T-helper 1 cell (primary cell): ENCODE measurements at regions not wholly inside any gene's neighbourhood (a gene's known extent, or its start where the extent isn't known, plus 50 kb on each side); places are given as distances from the start of the nearest gene placed in this dataset.

Source experiments
- DNase-seq, 5 donors: peaks; one replicate each; pipeline ENCODE4 v3.0.0-alpha.2; 2012 to 2020

GRCh38 chr1:60235275-60235674 lies 161.7 kb upstream of the C1orf87 start:
- no peak for DNase-seq

GRCh38 chr1:60234776-60235175 lies 161.2 kb upstream of the C1orf87 start:
- DNase-seq, result no peak

- no peak for DNase-seq
These were observed 156.3 kb upstream of the C1orf87 start for GRCh38 chr1:60229821-60230220.

- no peak for DNase-seq
These were observed 154.5 kb upstream of the C1orf87 start for GRCh38 chr1:60228041-60228491.

- no peak for DNase-seq
These were observed 154.0 kb upstream of the C1orf87 start for GRCh38 chr1:60227601-60228000.

GRCh38 chr1:60225486-60225885 lies 151.9 kb upstream of the C1orf87 start:
- no peak for DNase-seq

GRCh38 chr1:60224523-60224922 lies 151.0 kb upstream of the C1orf87 start:
- DNase-seq, result no peak

- no peak for DNase-seq
These were observed 149.6 kb upstream of the C1orf87 start for GRCh38 chr1:60223158-60223557.

GRCh38 chr1:60222360-60223115 lies 149.0 kb upstream of the C1orf87 start:
- no peak for DNase-seq

- no peak for DNase-seq
These were observed 139.7 kb upstream of the C1orf87 start for GRCh38 chr1:60213253-60213652.

- DNase-seq, result no peak
These were observed 122.5 kb upstream of the C1orf87 start for GRCh38 chr1:60196026-60196425.

- no peak for DNase-seq
These were observed 112.1 kb upstream of the C1orf87 start for GRCh38 chr1:60185684-60186083.

- DNase-seq, result no peak
These were observed 111.0 kb upstream of the C1orf87 start for GRCh38 chr1:60184521-60184920.

- no peak for DNase-seq
These were observed 100.3 kb upstream of the C1orf87 start for GRCh38 chr1:60173729-60174505.

GRCh38 chr1:60173006-60173405 lies 99.4 kb upstream of the C1orf87 start:
- DNase-seq, result no peak

GRCh38 chr1:60171801-60172200 lies 98.2 kb upstream of the C1orf87 start:
- no peak for DNase-seq

- no peak for DNase-seq
These were observed 97.1 kb upstream of the C1orf87 start for GRCh38 chr1:60170709-60171108.

- no peak for DNase-seq
These were observed 95.6 kb upstream of the C1orf87 start for GRCh38 chr1:60169206-60169605.

- DNase-seq, result no peak
These were observed 89.4 kb upstream of the C1orf87 start for GRCh38 chr1:60162936-60163335.

- DNase-seq, result no peak
These were observed 86.6 kb upstream of the C1orf87 start for GRCh38 chr1:60160141-60160540.

- no peak for DNase-seq
These were observed 82.8 kb upstream of the C1orf87 start for GRCh38 chr1:60156371-60156770.

- no peak for DNase-seq
These were observed 80.4 kb upstream of the C1orf87 start for GRCh38 chr1:60153961-60154360.

GRCh38 chr1:60152891-60153290 lies 79.3 kb upstream of the C1orf87 start:
- no peak for DNase-seq

GRCh38 chr1:60151311-60151710 lies 77.7 kb upstream of the C1orf87 start:
- DNase-seq, result no peak
